ENCODE measurements at regions not wholly inside any gene's neighbourhood (a gene's known extent, or its start where the extent isn't known, plus 50 kb on each side); places are given as distances from the start of the nearest gene placed in this dataset.
"Not testable (repeated sequence)": the region's sequence is repeated elsewhere in the genome, so short reads cannot be mapped to it uniquely, and the experiment has no call there.

DNA sequence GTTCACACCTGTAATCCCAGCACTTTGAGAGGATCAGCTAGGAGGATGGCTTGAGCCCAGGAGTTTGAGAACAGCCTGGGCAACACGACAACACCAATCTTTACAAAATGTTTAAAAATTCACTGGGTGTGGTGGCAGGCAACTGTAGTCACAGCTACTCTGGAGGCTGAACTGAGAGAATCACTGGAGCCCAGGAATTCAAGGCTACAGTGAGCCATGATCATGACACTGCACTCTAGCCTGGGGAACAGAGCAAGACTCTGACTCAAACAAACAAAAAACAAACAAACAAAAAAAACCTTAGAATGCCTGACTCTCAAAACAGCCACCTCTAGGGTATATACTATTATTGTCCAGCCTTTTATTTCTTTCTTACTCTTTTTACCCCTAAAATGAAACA, 56.5 kb upstream of the PAPSS2 start:
- intact Hi-C loops (cut with micrococcal nuclease) = no loop called here
- Mint-ChIP-seq H3K27me3 (ENCODE audit: insufficient read depth, unreplicated experiment) (no peaks in the 10 kb centered on the region), H3K9me3 (ENCODE audit: unreplicated experiment) (no peaks in the 10 kb centered on the region), H3K4me3 (ENCODE audit: unreplicated experiment) (no peak overlapping the region), H3K27ac (ENCODE audit: low read depth, unreplicated experiment) (no peak overlapping the region), H3K4me1 (ENCODE audit: insufficient read depth, unreplicated experiment) (peaks cover 5% of the 10 kb centered on the region), H3K36me3 (ENCODE audit: insufficient read depth, unreplicated experiment) (no peaks in the 10 kb centered on the region)
- ChIA-PET CTCF (interaction anchor here (0.6 to 0.7 kb wide), 2 partner anchors 1125 to 1376 kb away, joined by 4 to 5 read pairs; no protein-coding TSS in a partner anchor), POLR2A (interaction anchor here (0.9 kb wide), 1 partner anchor 14 kb away, joined by 4 read pairs; no protein-coding TSS in a partner anchor)
- DNase-seq (ENCODE audit: unreplicated experiment) = no peak
- BruUV-seq (replicated peaks) = no TSS peak
- TF ChIP-seq, protein P1, sequence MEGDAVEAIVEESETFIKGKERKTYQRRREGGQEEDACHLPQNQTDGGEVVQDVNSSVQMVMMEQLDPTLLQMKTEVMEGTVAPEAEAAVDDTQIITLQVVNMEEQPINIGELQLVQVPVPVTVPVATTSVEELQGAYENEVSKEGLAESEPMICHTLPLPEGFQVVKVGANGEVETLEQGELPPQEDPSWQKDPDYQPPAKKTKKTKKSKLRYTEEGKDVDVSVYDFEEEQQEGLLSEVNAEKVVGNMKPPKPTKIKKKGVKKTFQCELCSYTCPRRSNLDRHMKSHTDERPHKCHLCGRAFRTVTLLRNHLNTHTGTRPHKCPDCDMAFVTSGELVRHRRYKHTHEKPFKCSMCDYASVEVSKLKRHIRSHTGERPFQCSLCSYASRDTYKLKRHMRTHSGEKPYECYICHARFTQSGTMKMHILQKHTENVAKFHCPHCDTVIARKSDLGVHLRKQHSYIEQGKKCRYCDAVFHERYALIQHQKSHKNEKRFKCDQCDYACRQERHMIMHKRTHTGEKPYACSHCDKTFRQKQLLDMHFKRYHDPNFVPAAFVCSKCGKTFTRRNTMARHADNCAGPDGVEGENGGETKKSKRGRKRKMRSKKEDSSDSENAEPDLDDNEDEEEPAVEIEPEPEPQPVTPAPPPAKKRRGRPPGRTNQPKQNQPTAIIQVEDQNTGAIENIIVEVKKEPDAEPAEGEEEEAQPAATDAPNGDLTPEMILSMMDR (IDR thresholded peaks at IDR 0.05; ENCODE audit: unreplicated experiment) = no peak

DNA sequence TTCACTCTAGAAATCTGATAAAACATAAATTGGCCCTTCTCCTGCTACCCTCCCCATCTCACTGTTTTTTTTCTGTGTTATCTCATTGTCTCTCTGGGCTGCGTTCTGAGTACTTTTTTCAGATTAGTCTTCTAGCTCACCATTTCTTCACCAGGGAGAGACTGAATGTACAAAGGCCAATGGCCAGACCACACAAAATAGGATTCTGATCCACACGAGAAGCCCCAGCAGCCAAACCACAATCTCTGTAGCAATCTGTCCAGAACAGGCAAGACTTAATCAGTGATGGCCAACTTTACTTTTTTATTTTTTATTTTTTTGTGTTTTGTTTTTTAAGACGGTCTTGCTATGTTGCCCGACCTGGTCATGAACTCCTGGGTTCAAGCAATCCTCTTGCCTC, 55.9 kb upstream of the PAPSS2 start:
- POLR2A ChIA-PET = interaction anchor here (0.9 kb wide), 1 partner anchor 14 kb away, joined by 4 read pairs; no protein-coding TSS in a partner anchor
- no peaks in the 10 kb centered on the region for H3K27me3 Mint-ChIP-seq (ENCODE audit: insufficient read depth, unreplicated experiment)
- peaks cover 7% of the 10 kb centered on the region for H3K4me1 Mint-ChIP-seq (ENCODE audit: insufficient read depth, unreplicated experiment)
- no peak overlapping the region for H3K27ac Mint-ChIP-seq (ENCODE audit: low read depth, unreplicated experiment)
- TF ChIP-seq, protein P1 (IDR thresholded peaks at IDR 0.05; ENCODE audit: unreplicated experiment) = no peak
- BruUV-seq (replicated peaks) = no TSS peak
- H3K4me3 Mint-ChIP-seq (ENCODE audit: unreplicated experiment) = no peak overlapping the region
- no peak for DNase-seq (ENCODE audit: unreplicated experiment)
- no peaks in the 10 kb centered on the region for H3K36me3 Mint-ChIP-seq (ENCODE audit: insufficient read depth, unreplicated experiment)
- H3K9me3 Mint-ChIP-seq (ENCODE audit: unreplicated experiment) = no peaks in the 10 kb centered on the region
- intact Hi-C loops (cut with micrococcal nuclease) = no loop called here
- CTCF ChIA-PET = interaction anchor here (0.6 kb wide), 1 partner anchor 541 kb away, joined by 3 read pairs; no protein-coding TSS in a partner anchor

DNA sequence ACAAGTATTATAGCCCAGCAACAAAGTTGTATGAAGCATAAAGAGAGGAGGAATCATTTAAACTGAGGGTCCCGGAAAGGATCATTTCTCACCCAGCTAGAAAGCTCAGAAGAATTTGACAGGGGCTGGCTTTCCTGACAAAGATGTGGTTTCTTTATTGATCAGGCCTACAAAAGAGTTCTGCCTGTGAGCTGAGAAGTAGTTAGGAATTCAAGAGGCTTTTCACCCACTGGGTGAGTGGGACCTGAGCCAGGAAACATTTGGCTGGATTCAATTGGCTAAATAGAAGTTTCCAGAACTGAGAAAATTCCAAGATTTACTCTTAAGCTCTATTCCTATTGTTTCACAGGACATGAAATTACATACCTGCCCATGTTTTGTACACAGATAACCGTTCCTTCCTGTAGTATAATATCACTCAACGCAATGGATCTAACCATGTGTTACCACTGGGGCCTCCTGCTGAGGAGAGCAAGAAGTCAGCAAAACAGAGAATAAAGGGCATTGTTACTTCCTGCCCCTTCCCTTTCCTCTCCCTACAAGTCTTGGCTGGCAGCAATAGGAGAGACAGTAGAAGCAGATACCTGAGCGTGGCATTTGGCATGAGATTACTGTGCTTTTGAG, 53.9 kb upstream of the PAPSS2 start:
- no TSS peak for BruUV-seq (replicated peaks)
- peaks cover 12% of the 10 kb centered on the region for H3K4me1 Mint-ChIP-seq (ENCODE audit: insufficient read depth, unreplicated experiment)
- POLR2A ChIA-PET = no interaction called here
- no peaks in the 10 kb centered on the region for H3K27me3 Mint-ChIP-seq (ENCODE audit: insufficient read depth, unreplicated experiment)
- H3K36me3 Mint-ChIP-seq (ENCODE audit: insufficient read depth, unreplicated experiment) = no peaks in the 10 kb centered on the region
- no peak overlapping the region for H3K4me3 Mint-ChIP-seq (ENCODE audit: unreplicated experiment)
- H3K9me3 Mint-ChIP-seq (ENCODE audit: unreplicated experiment) = peaks cover 2% of the 10 kb centered on the region
- intact Hi-C loops (cut with micrococcal nuclease) = no loop called here
- DNase-seq (ENCODE audit: unreplicated experiment) = no peak
- TF ChIP-seq, protein P1 (IDR thresholded peaks at IDR 0.05; ENCODE audit: unreplicated experiment) = no peak
- no peak overlapping the region for H3K27ac Mint-ChIP-seq (ENCODE audit: low read depth, unreplicated experiment)
- CTCF ChIA-PET = interaction anchor here (0.6 kb wide), 1 partner anchor 1209 kb away, joined by 3 read pairs; no protein-coding TSS in a partner anchor

DNA sequence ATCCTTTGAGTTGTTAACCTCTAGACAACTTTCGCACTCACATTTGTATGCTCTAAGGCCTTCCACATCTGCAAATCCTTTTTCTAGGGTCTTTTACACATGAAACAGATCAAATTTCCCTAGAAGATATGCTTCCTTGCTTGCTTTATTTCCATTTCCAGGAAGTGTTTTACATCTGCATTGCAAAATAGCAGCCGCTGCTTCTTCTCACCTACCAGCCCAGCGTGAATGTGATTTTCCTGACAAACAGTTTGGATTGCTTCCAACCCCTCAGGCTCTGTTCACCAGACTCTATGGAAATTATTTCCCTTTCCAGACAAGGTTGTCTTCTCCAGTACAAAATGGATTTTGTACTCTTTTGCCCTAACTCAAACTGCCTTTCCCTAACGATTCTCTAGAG, 50.9 kb upstream of the PAPSS2 start:
- intact Hi-C loops (cut with micrococcal nuclease) = no loop called here
- ChIA-PET CTCF (interaction anchor here (0.7 kb wide), 1 partner anchor 189 kb away, joined by 3 read pairs; no protein-coding TSS in a partner anchor), POLR2A (interaction anchor here (1.2 kb wide), 1 partner anchor 10 kb away, joined by 5 read pairs; no protein-coding TSS in a partner anchor)
- BruUV-seq (replicated peaks) = no TSS peak
- Mint-ChIP-seq H3K4me1 (ENCODE audit: insufficient read depth, unreplicated experiment) (peaks cover 7% of the 10 kb centered on the region), H3K4me3 (ENCODE audit: unreplicated experiment) (no peak overlapping the region), H3K27ac (ENCODE audit: low read depth, unreplicated experiment) (no peak overlapping the region), H3K36me3 (ENCODE audit: insufficient read depth, unreplicated experiment) (no peaks in the 10 kb centered on the region), H3K27me3 (ENCODE audit: insufficient read depth, unreplicated experiment) (no peaks in the 10 kb centered on the region), H3K9me3 (ENCODE audit: unreplicated experiment) (peaks cover 5% of the 10 kb centered on the region)
- peak; percentile 49 for DNase-seq (ENCODE audit: unreplicated experiment)
- TF ChIP-seq, protein P1 (IDR thresholded peaks at IDR 0.05; ENCODE audit: unreplicated experiment) = no peak

DNA sequence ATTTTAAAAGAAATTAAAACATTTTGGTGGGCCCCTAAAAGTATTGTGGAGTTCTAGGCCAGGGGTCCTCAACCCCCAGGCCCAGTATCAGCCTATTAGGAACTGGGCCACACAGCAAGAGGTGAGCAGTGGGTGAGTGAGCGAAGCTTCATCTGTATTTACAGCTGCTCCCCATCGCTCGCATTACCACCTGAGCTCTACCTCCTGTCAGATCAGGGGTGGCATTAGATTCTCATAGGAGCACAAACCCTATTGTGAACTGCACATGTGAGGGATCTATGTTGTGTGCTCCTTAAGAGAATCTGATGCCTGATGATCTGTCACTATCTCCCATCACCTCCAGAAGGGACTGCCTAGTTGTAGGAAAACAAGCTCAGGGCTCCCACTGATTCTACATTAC, 50.1 kb upstream of the PAPSS2 start:
- H3K4me1 Mint-ChIP-seq (ENCODE audit: insufficient read depth, unreplicated experiment); H3K36me3 Mint-ChIP-seq (ENCODE audit: insufficient read depth, unreplicated experiment); H3K27me3 Mint-ChIP-seq (ENCODE audit: insufficient read depth, unreplicated experiment); H3K27ac Mint-ChIP-seq (ENCODE audit: low read depth, unreplicated experiment); H3K4me3 Mint-ChIP-seq (ENCODE audit: unreplicated experiment); BruUV-seq (replicated peaks); H3K9me3 Mint-ChIP-seq (ENCODE audit: unreplicated experiment); DNase-seq (ENCODE audit: unreplicated experiment); intact Hi-C loops (cut with micrococcal nuclease): not testable (repeated sequence)
- POLR2A ChIA-PET = interaction anchor here (1.2 kb wide), 1 partner anchor 11 kb away, joined by 5 read pairs; no protein-coding TSS in a partner anchor
- CTCF ChIA-PET = interaction anchor here (0.6 to 0.7 kb wide), 2 partner anchors 41 to 188 kb away, joined by 3 read pairs; no protein-coding TSS in a partner anchor
